GM19351 (cell line): ENCODE measurements at regions not wholly inside any gene's neighbourhood (a gene's known extent, or its start where the extent isn't known, plus 50 kb on each side); places are given as distances from the start of the nearest gene placed in this dataset.

Source experiments
- ATAC-seq: cut with Tn5 transposase; IDR thresholded peaks from one replicate; pipeline ENCODE4 v1.9.1; 2021; ENCODE audit warnings: mild to moderate bottlenecking, moderate library complexity; ENCODE audit not compliant: unreplicated experiment

DNA sequence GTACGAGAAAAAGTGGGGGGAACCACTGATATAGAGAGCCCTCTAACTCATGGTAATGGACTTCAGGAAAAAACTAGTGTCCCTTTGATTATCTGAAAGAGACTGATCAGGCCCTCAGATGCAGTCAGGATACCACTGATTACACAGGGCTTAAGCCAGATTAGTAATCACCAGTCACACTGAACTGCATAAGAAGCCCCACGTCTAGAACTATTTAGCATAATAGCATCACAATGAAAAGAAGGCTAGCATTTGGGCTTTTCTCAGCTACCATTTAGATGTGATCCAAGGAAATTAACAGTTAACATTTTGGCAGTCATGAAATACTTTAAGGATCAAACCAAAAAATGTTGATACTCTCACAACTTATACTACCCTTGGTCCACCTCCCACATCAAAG is 813.1 kb upstream of the POU3F3 start:
- ATAC-seq: no peak

DNA sequence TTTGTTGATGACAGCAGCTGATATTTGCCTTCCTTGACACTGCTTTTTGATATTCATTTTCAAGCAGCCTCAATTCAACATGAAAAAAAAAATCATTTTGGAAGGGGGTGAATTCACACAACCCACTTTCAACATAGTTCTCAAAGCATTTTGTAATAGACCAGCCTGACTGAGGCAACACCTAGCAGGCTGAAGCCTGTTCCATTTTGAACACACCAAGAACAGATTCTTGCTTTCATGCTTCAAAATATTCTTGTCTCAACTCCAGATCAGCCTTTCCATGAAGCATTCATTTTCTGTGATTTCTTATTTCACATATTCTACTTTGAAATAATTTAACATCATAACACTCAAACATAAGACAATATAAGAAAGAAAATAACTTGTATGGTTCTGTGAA is 812.6 kb upstream of the POU3F3 start:
- ATAC-seq: no peak

DNA sequence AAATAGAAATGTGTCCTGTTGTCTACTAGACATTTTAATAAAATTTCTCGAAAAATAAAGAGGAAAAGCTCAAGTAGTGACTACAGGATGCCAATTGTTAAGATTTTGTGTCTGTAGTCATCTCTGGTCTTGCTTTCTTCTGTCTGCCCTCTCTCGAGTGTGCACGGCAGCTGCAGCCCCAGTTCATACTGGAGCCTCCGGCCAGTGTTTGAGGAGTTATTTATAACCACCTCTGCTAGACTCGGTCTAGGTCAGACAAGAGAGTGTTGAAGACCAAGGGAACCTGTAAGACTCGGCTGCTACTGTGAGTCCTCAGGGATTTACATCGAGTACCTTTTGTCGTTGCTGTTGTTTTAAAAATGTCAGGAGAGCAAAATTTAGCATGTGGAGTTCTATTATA is 810.1 kb upstream of the POU3F3 start:
- ATAC-seq: no peak

- no peak for ATAC-seq
These were observed 808.8 kb upstream of the POU3F3 start for GRCh38 chr2:104045071-104045470.

GRCh38 chr2:104046466-104046865 is 807.4 kb upstream of the POU3F3 start:
- ATAC-seq: no peak

DNA sequence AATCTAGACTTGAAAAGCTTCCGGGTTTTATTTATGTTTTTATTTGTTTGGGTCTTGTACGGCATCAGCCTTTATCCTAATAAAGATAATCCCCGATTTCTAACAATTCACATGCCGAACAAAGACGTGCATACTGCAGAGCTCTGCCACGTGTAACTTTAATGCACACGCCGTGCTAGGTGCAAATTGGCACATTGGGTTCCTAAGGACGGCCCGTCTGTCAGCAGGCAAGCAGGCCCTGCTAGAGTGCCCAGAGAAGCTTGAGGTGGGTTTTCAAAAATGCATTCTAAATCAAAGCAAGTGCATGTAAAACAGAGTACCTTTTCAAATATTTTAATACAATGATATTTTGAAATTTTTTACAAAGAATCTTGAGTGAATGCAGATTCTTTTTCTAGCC is 806.4 kb upstream of the POU3F3 start:
- ATAC-seq: no peak

GRCh38 chr2:104049438-104049837 is 804.5 kb upstream of the POU3F3 start:
- ATAC-seq: no peak

DNA sequence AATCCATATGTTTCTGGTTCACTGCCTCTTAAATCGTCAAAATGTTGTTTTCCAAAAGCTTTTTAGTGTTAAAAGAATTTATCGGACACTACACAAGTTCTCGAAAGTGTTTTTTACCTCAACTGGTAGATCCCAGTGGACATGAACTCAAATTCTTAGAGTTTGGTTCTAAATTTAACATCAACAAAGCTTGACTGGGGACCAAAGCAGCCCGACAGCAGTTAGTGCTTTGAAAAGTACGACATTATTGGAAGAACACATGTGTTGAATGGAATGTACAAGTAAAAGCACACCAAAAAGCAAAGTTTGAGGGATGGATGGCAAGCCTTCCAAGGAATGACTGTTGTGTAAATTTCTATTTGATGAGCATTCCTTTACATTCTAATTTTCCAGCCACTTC is 803.9 kb upstream of the POU3F3 start:
- no peak for ATAC-seq

- no peak for ATAC-seq
These were observed 803.2 kb upstream of the POU3F3 start for GRCh38 chr2:104050656-104051242.

GRCh38 chr2:104051766-104052165 is 802.1 kb upstream of the POU3F3 start:
- no peak for ATAC-seq

GRCh38 chr2:104052356-104052755 is 801.6 kb upstream of the POU3F3 start:
- no peak for ATAC-seq

DNA sequence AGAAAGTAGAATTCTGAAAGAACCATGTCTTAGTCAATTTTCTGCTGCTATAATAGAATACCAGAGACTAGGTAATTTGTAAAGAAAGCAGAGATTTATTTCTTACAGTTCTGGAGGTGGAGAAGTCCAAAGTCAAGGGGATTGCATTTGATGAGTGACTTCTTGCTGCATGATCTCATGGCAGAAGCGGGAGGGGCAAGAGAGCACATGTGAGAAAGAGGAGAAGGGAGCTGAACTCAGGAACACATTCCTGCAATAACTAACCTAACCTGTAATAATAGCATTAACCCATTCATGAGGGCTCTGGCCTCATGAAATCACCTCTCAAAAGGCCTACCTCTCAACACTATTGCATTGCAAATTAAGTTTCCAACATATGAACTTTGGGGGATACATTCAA is 797.5 kb upstream of the POU3F3 start:
- no peak for ATAC-seq

DNA sequence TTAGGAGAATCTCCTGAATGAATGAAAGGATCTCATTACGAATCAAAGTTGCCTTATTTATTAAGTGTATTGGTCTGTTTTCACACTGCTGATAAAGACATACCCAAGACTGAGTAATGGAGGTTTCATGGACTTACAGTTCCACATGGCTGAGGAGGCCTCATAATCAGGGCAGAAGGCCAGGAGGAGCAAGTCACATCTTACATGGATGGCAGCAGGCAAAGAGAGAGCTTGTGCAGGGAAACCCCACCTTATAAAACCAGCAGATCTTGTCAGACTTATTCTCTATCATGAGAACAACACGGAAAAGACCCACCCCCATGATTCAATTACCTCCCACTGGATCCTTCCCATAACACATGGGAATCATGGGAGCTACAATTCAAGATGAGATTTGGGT is 785.2 kb upstream of the POU3F3 start:
- ATAC-seq: no peak

GRCh38 chr2:104077573-104077972 is 776.3 kb upstream of the POU3F3 start:
- ATAC-seq: no peak

DNA sequence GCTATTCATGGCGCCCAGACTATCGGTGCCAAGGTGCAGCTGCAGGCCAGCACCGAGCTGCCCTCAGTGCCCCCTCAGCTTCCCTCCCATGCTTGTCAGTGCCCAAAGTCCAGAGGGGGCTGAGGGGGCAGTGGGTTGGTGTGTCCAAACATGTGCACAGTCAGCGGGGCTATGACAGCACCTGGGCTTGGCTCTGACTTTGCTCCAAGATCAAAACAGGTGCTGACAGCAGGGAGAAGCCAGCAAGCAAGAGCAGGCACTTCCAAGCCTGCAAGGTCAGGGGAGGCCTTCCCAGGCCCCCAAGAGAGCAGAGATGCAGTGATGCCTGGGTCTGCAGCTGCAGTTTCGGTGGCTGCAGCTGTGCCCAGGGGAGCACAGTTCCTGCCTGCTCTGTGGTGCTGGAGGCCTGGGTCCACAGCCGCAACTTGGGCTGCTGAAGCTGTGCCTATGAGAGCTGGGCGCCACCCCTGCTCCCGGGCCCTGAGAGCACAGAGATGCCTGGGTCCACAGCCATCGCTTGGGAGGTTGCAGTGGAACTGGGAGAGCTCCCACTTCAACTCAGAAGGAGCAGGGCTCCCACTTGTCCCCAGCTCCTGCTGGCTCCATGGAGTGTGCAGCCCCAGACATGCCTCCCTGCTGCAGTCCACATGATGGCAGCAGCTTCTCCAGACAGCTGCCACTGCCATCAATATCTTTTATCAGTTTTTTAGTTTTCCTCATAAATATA is 775.3 kb upstream of the POU3F3 start:
- no peak for ATAC-seq

GRCh38 chr2:104088745-104089144 is 765.2 kb upstream of the POU3F3 start:
- ATAC-seq: no peak

GRCh38 chr2:104090407-104090806 is 763.5 kb upstream of the POU3F3 start:
- no peak for ATAC-seq

DNA sequence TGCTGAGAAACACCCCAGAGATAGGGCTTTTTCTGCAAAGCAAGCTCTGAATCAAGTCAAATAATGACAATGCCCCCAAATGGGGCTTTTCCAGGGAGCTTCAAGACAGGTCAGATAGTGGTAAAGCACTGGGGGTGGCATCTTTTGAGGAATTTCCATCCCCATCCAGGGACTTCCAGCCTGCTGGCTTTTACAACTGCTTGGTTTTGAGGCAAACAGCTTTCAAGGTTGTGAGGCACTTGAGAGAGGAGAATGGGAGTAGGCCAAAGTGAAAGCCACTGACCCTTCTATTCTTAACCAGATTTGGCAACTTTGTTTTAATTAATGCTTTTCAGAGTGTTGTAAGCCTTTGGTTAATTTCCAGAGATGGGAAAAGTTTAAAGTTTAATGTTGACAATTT is 762.0 kb upstream of the POU3F3 start:
- no peak for ATAC-seq

- ATAC-seq: no peak
These were observed 761.0 kb upstream of the POU3F3 start for GRCh38 chr2:104092886-104093285.

- no peak for ATAC-seq
These were observed 751.3 kb upstream of the POU3F3 start for GRCh38 chr2:104102615-104103014.

DNA sequence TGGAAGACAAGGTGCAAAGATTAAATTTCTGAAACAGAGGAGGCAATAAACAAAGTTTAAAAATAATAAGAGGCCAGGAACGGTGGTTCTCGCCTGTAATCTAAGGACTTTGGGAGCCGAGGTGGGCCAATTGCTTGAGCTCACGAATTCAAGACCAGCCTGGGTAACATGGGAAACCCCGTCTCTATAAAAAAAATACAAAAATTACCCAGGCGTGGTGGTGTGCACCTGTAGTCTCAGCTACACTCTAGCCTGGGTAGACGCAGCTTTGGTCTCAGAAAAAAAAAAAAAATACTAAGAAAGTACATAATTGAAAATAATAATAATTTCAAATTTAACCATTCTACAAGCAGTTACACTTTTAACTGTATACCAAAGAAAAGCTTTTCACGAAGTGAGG is 744.6 kb upstream of the POU3F3 start:
- ATAC-seq: no peak

- ATAC-seq: no peak
These were observed 735.0 kb upstream of the POU3F3 start for GRCh38 chr2:104118889-104119288.

DNA sequence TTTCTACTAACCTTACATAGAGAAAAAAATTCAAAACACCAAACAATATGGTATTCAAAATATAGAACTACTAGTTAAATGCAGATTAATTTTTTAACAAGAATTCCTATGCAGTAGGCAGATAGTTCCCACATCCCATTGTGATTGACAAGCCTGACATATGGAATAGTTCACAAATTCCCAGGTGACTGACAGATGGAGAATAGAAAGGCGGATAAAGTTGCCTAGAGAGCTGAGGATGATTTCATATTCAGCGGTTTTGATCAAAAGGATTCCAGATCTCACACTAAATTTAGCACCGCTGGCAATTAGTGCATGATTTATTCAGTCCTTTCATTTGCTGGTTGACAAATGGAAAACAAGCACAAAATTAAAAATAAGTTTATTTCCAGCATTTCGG is 733.7 kb upstream of the POU3F3 start:
- no peak for ATAC-seq
